H1 (cell line): ENCODE measurements at regions not wholly inside any gene's neighbourhood (a gene's known extent, or its start where the extent isn't known, plus 50 kb on each side); places are given as distances from the start of the nearest gene placed in this dataset.

Source experiments
- CHD7 ChIP-seq: fragments of 300-600 bp; sonication (generic); IDR thresholded peaks from 2 replicates; pipeline ENCODE4 v1.7.1; 2012; ENCODE audit warnings: low read length, moderate library complexity, mild to moderate bottlenecking, inconsistent platforms; ENCODE audit not compliant: insufficient replicate concordance
- RFX5 ChIP-seq: IDR thresholded peaks from 2 replicates; pipeline ENCODE4 v1.6.1; 2011; ENCODE audit warnings: low read depth, low read length, improper control_type of control experiment, borderline replicate concordance

DNA sequence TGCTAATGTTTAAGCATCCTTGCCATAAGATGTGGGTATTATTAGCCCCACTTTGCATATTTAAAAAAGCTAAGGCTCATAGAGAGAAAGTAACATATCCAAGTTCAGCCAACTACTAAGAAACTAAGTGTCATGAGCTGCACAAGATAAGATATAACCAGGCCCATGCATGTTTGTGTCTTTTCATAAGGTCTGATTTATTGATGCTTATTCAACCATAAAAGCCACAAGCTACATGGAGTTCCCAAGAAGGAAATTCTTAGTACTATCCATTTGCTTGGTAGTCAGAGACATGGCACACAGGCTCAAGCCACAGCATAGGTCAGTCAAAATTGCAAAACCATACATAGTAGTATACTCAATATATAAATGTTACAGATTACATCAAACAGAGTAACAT lies 488.5 kb downstream of the SOX6 start (continued):
- TF ChIP-seq CHD7 (no peak), RFX5 (no peak)
